Nephron (organoid): ENCODE measurements at regions not wholly inside any gene's neighbourhood (a gene's known extent, or its start where the extent isn't known, plus 50 kb on each side); places are given as distances from the start of the nearest gene placed in this dataset.

Source experiments
- H3K27ac Mint-ChIP-seq, 3 experiments: 2 replicates each; pipeline ENCODE4 v1.8.0; 2020; ENCODE audit warnings: mixed read lengths in 3 of 3, mild to moderate bottlenecking in 2 of 3, moderate library complexity in 1 of 3
- H3K27me3 Mint-ChIP-seq: 2 replicates; pipeline ENCODE4 v1.8.0; 2021; ENCODE audit warnings: low read depth, mild to moderate bottlenecking, moderate library complexity, mixed read lengths
- H3K36me3 Mint-ChIP-seq: 2 replicates; pipeline ENCODE4 v1.8.0; 2020; ENCODE audit warnings: low read depth, mixed read lengths
- H3K4me1 Mint-ChIP-seq: 2 replicates; pipeline ENCODE4 v1.8.0; 2020; ENCODE audit warnings: mixed read lengths
- H3K4me3 Mint-ChIP-seq, 3 experiments: 2 replicates each; pipeline ENCODE4 v1.8.0; 2020; ENCODE audit warnings: mild to moderate bottlenecking in 3 of 3, mixed read lengths in 3 of 3, moderate library complexity in 2 of 3
- H3K9me3 Mint-ChIP-seq: 2 replicates; pipeline ENCODE4 v1.8.0; 2020; ENCODE audit warnings: mixed read lengths
- CTCF ChIP-seq, 3 experiments: fragments of 200-600 bp; sonication (generic); IDR thresholded peaks; one replicate each; pipeline ENCODE4 v1.5.0; 2021; ENCODE audit warnings: antibody characterized with exemption in 3 of 3; ENCODE audit not compliant: unreplicated experiment in 3 of 3

DNA sequence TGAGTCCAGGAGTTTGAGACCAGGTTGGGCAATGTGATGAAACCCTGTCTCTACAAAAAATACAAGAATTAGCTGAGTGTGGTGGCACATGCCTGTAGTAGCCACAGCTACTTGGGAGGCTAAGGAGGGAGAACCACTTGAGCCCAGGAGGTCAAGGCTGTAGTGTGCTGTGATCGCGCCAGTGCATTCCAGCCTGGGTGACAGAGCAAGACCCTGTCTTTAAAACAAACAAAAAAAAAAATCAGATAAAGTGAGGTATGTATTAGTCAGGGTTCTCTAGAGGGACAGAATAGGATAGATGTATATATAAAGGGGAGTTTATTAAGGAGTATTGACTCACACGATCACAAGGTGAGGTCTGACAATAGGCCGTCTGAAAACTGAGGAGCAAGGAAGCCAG lies 101.5 kb upstream of the GPR26 start:
- Mint-ChIP-seq H3K27me3 (peaks cover 55% of the 10 kb centered on the region), H3K4me1 (no peaks in the 10 kb centered on the region), H3K27ac (no peak overlapping the region), H3K4me3 (no peak overlapping the region), H3K36me3 (no peaks in the 10 kb centered on the region), H3K9me3 (no peaks in the 10 kb centered on the region)
- TF ChIP-seq CTCF (IDR thresholded peaks at IDR 0.05; ENCODE audit: unreplicated experiment in 3 of 3) = no peak

DNA sequence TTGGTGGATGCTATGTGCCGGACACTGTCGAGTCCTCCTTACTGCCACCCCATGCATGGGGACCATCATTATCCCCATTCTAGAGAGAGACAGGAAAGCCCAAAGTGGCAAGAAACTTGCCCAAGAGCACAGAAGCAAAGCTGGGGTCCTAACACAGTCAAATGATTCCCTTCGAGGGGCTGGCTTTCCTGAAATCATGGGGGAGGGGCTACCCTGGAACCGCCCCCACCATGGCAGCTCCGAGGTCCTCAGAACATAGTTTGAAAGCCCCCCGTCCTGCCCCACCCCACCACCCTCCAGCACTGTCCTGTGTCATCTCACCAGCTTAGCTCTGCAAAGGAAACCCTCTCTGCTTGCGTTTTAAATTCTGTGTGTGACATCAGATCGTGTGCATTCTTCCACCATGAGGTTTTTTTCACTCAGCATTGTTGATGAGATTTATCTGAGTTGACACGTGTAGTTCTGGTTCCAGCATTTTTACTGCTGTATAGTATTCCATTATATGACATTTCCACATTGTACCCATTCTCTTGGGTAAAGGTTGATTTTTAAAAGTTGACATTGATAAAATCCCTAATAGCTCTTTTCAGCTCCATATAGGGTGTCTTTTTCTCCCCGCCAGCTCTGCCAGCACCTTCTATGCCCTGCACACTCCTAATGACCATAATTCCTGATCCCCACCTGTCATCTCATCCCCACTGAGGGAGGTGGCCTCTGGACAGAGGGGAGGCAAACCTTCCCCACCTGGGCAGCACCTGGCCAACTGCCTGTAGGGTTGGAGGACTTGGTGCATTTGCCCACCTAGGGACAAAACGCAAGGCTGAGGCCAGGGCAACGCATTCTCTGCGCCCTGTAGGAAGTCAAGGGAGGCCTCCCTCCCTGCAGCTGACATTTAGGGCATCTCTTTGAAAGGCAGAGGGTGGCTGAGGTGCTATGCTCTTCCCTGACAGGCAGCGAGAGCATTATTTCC lies 100.2 kb upstream of the GPR26 start:
- TF ChIP-seq CTCF (IDR thresholded peaks at IDR 0.05; ENCODE audit: unreplicated experiment in 3 of 3) = no peak
- Mint-ChIP-seq H3K27ac (no peak overlapping the region), H3K36me3 (no peaks in the 10 kb centered on the region), H3K9me3 (no peaks in the 10 kb centered on the region), H3K4me3 (no peak overlapping the region), H3K4me1 (no peaks in the 10 kb centered on the region), H3K27me3 (peaks cover 56% of the 10 kb centered on the region)

GRCh38 chr10:123567984-123568739 lies 98.0 kb upstream of the GPR26 start:
- H3K9me3 Mint-ChIP-seq = no peaks in the 10 kb centered on the region
- H3K4me3 Mint-ChIP-seq = no peak overlapping the region
- TF ChIP-seq CTCF (IDR thresholded peaks at IDR 0.05; ENCODE audit: unreplicated experiment in 3 of 3) = no peak
- H3K27me3 Mint-ChIP-seq = peaks cover 57% of the 10 kb centered on the region
- H3K36me3 Mint-ChIP-seq = no peaks in the 10 kb centered on the region
- H3K4me1 Mint-ChIP-seq = no peaks in the 10 kb centered on the region
- no peak overlapping the region for H3K27ac Mint-ChIP-seq

DNA sequence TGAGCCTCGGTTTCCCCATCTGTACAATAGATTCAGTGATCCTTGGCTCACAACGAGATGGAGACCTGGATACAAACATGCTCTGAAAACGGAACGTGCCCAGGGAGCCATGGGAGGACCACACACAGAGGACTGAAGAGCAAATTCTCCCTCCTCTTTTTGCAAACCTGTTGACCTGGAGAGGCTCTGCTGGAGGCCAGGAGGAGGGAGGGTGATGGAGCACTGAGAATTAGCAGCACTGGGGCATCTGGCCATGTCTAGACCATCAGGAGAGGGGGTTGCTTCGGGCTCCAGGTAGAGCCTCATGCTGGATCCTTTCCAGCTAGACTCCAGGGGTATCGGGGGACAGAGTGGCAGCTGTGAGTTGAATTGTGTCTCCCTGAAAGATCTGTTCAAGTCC lies 97.4 kb upstream of the GPR26 start:
- Mint-ChIP-seq H3K4me1 (no peaks in the 10 kb centered on the region), H3K27me3 (peaks cover 62% of the 10 kb centered on the region), H3K27ac (no peak overlapping the region), H3K36me3 (no peaks in the 10 kb centered on the region), H3K4me3 (no peak overlapping the region), H3K9me3 (no peaks in the 10 kb centered on the region)
- TF ChIP-seq CTCF (IDR thresholded peaks at IDR 0.05; ENCODE audit: unreplicated experiment in 3 of 3) = no peak

- no peak overlapping the region for H3K4me3 Mint-ChIP-seq
Observed at GRCh38 chr10:123569436-123570035, 96.6 kb upstream of the GPR26 start.

More at GRCh38 chr10:123569436-123570035, 96.6 kb upstream of the GPR26 start:
- no peaks in the 10 kb centered on the region for H3K9me3 Mint-ChIP-seq
- H3K36me3 Mint-ChIP-seq = no peaks in the 10 kb centered on the region
- H3K27ac Mint-ChIP-seq = no peak overlapping the region
- H3K4me1 Mint-ChIP-seq = no peaks in the 10 kb centered on the region
- H3K27me3 Mint-ChIP-seq = peaks cover 70% of the 10 kb centered on the region
- TF ChIP-seq CTCF (IDR thresholded peaks at IDR 0.05; ENCODE audit: unreplicated experiment in 3 of 3) = no peak
